Body of pancreas (tissue), 4 donors: ENCODE measurements at regions not wholly inside any gene's neighbourhood (a gene's known extent, or its start where the extent isn't known, plus 50 kb on each side); places are given as distances from the start of the nearest gene placed in this dataset.

Source experiments
- POLR2A ChIP-seq, 3 donors: fragments of 450-650 bp; IDR thresholded peaks; one replicate each; pipeline ENCODE4 v1.6.1; 2016; ENCODE audit warnings: antibody characterized with exemption in 3 of 3, mild to moderate bottlenecking in 2 of 3
- TF ChIP-seq, protein P1 (sequence below), 7 experiments: fragments of 450-650 bp in 4 of 7; fragments of 200-600 bp in 3 of 7; sonication (generic) in 3 of 7; IDR thresholded peaks; one replicate each; pipeline ENCODE4 v1.5.1; 2016 to 2019; ENCODE audit warnings: antibody characterized with exemption in 7 of 7

DNA sequence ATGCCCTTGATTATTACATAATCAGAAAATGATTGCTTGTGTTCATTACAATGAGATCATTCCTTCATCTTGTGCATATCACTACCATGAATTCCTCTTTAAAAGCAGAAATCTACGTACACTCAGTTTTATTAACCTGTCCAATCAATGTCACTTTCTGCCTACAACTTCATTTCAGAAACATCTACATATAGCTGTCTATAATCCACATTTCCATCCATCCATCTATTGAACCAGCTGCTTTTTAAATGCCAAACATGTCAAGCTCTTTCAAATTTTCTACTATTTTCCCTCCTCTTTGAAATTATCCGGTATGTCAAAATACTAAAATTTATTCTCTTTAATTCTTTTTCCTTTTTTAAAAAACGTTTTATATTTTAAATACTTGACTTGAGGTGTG lies 462.0 kb downstream of the GABRG1 start:
- TF ChIP-seq, protein P1, sequence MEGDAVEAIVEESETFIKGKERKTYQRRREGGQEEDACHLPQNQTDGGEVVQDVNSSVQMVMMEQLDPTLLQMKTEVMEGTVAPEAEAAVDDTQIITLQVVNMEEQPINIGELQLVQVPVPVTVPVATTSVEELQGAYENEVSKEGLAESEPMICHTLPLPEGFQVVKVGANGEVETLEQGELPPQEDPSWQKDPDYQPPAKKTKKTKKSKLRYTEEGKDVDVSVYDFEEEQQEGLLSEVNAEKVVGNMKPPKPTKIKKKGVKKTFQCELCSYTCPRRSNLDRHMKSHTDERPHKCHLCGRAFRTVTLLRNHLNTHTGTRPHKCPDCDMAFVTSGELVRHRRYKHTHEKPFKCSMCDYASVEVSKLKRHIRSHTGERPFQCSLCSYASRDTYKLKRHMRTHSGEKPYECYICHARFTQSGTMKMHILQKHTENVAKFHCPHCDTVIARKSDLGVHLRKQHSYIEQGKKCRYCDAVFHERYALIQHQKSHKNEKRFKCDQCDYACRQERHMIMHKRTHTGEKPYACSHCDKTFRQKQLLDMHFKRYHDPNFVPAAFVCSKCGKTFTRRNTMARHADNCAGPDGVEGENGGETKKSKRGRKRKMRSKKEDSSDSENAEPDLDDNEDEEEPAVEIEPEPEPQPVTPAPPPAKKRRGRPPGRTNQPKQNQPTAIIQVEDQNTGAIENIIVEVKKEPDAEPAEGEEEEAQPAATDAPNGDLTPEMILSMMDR (IDR thresholded peaks at IDR 0.05), result no peak
- TF ChIP-seq POLR2A (IDR thresholded peaks at IDR 0.05), result no peak
